ENCODE measurements at regions not wholly inside any gene's neighbourhood (a gene's known extent, or its start where the extent isn't known, plus 50 kb on each side); places are given as distances from the start of the nearest gene placed in this dataset.

- no peak overlapping the region for H3K4me3 ChIP-seq
- WGBS, 2 donors, result 75 to 78% methylated on average over 4 of the region's 4 CpGs
- no peaks in the 10 kb centered on the region for H3K4me1 ChIP-seq (ENCODE audit: control insufficient read depth in 5 of 5, insufficient read depth in 5 of 5, low read length in 5 of 5)
- no peak for TF ChIP-seq CTCF (IDR thresholded peaks at IDR 0.05; ENCODE audit: control extremely low read depth, extremely low read depth)
- no peaks in the 10 kb centered on the region for H3K9me3 ChIP-seq (ENCODE audit: control insufficient read depth in 4 of 4, insufficient read depth in 3 of 4, low read length in 3 of 4)
- no peak for DNase-seq
- no peak overlapping the region for H3K27ac ChIP-seq (ENCODE audit: low read depth in 1 of 2, low read length in 1 of 2)
- H3K9ac ChIP-seq (ENCODE audit: insufficient read depth in 1 of 2, low read length in 2 of 2), result no peak overlapping the region
- H3K36me3 ChIP-seq (ENCODE audit: control insufficient read depth in 4 of 4, insufficient read depth in 4 of 4, low read length in 4 of 4), result no peaks in the 10 kb centered on the region
- ATAC-seq (ENCODE audit: insufficient read depth, low FRiP score), result no peak
- H3K27me3 ChIP-seq (ENCODE audit: control insufficient read depth in 3 of 3, insufficient read depth in 3 of 3, low read length in 2 of 3), result no peaks in the 10 kb centered on the region
These were observed 1229.6 kb upstream of the ALCAM start for GRCh38 chr3:104137116-104137515.

- ATAC-seq (ENCODE audit: insufficient read depth, low FRiP score), result no peak
- DNase-seq, result no peak
- Histone ChIP-seq H3K27ac (ENCODE audit: low read depth in 1 of 2, low read length in 1 of 2) (no peak overlapping the region), H3K36me3 (ENCODE audit: control insufficient read depth in 4 of 4, insufficient read depth in 4 of 4, low read length in 4 of 4) (no peaks in the 10 kb centered on the region), H3K9ac (ENCODE audit: insufficient read depth in 1 of 2, low read length in 2 of 2) (no peak overlapping the region), H3K4me3 (no peak overlapping the region), H3K9me3 (ENCODE audit: control insufficient read depth in 4 of 4, insufficient read depth in 3 of 4, low read length in 3 of 4) (no peaks in the 10 kb centered on the region), H3K27me3 (ENCODE audit: control insufficient read depth in 3 of 3, insufficient read depth in 3 of 3, low read length in 2 of 3) (no peaks in the 10 kb centered on the region), H3K4me1 (ENCODE audit: control insufficient read depth in 5 of 5, insufficient read depth in 5 of 5, low read length in 5 of 5) (no peaks in the 10 kb centered on the region)
- TF ChIP-seq CTCF (IDR thresholded peaks at IDR 0.05; ENCODE audit: control extremely low read depth, extremely low read depth), result no peak
These were observed 1221.5 kb upstream of the ALCAM start for GRCh38 chr3:104145164-104145563.

- no peak for ATAC-seq (ENCODE audit: insufficient read depth, low FRiP score)
- WGBS, 2 donors, result 77 to 88% methylated on average over 1 of the region's 1 CpG
- no peak for DNase-seq
- Histone ChIP-seq H3K36me3 (ENCODE audit: control insufficient read depth in 4 of 4, insufficient read depth in 4 of 4, low read length in 4 of 4) (no peaks in the 10 kb centered on the region), H3K4me1 (ENCODE audit: control insufficient read depth in 5 of 5, insufficient read depth in 5 of 5, low read length in 5 of 5) (no peaks in the 10 kb centered on the region), H3K27me3 (ENCODE audit: control insufficient read depth in 3 of 3, insufficient read depth in 3 of 3, low read length in 2 of 3) (no peaks in the 10 kb centered on the region), H3K27ac (ENCODE audit: low read depth in 1 of 2, low read length in 1 of 2) (no peak overlapping the region), H3K9ac (ENCODE audit: insufficient read depth in 1 of 2, low read length in 2 of 2) (no peak overlapping the region), H3K9me3 (ENCODE audit: control insufficient read depth in 4 of 4, insufficient read depth in 3 of 4, low read length in 3 of 4) (no peaks in the 10 kb centered on the region), H3K4me3 (no peak overlapping the region)
- no peak for TF ChIP-seq CTCF (IDR thresholded peaks at IDR 0.05; ENCODE audit: control extremely low read depth, extremely low read depth)
These were observed 1217.6 kb upstream of the ALCAM start for GRCh38 chr3:104149154-104149553.

- Histone ChIP-seq H3K9me3 (ENCODE audit: control insufficient read depth in 4 of 4, insufficient read depth in 3 of 4, low read length in 3 of 4) (no peaks in the 10 kb centered on the region), H3K9ac (ENCODE audit: insufficient read depth in 1 of 2, low read length in 2 of 2) (no peak overlapping the region), H3K4me1 (ENCODE audit: control insufficient read depth in 5 of 5, insufficient read depth in 5 of 5, low read length in 5 of 5) (no peaks in the 10 kb centered on the region), H3K27me3 (ENCODE audit: control insufficient read depth in 3 of 3, insufficient read depth in 3 of 3, low read length in 2 of 3) (no peaks in the 10 kb centered on the region), H3K27ac (ENCODE audit: low read depth in 1 of 2, low read length in 1 of 2) (no peak overlapping the region), H3K36me3 (ENCODE audit: control insufficient read depth in 4 of 4, insufficient read depth in 4 of 4, low read length in 4 of 4) (no peaks in the 10 kb centered on the region), H3K4me3 (no peak overlapping the region)
- WGBS, 2 donors, result 89 to 94% methylated on average over 2 of the region's 2 CpGs
- TF ChIP-seq CTCF (IDR thresholded peaks at IDR 0.05; ENCODE audit: control extremely low read depth, extremely low read depth), result no peak
- ATAC-seq (ENCODE audit: insufficient read depth, low FRiP score) (no peak), DNase-seq (no peak)
These were observed 1216.0 kb upstream of the ALCAM start for GRCh38 chr3:104150724-104151123.

Measured in lung (tissue), 11 donors.